SK-N-SH (cell line): ENCODE measurements at regions not wholly inside any gene's neighbourhood (a gene's known extent, or its start where the extent isn't known, plus 50 kb on each side); places are given as distances from the start of the nearest gene placed in this dataset.

Source experiments
- CTCF ChIA-PET: fragments of 300-600, 350-600 bp; formaldehyde crosslinking; extraction: SDS; loops from one replicate; lab custom pipeline; 2021; lab: Yijun Ruan, JAX
- POLR2A ChIA-PET: fragments of 350-600 bp; sonication (Branson Sonifier 250); formaldehyde crosslinking; extraction: SDS; loops from one replicate; lab custom pipeline; 2020; ENCODE audit warnings: antibody characterized with exemption, inconsistent platforms; lab: Yijun Ruan, JAX
- DNase-seq: peaks from one replicate; pipeline ENCODE4 v3.0.0; 2012
- H2AFZ ChIP-seq: fragments of 200-600 bp; sonication (generic); 2 replicates; pipeline ENCODE4 v1.8.1; 2016; ENCODE audit warnings: antibody characterized with exemption, mild to moderate bottlenecking, low read depth
- H3F3A ChIP-seq: fragments of 200-600 bp; sonication (generic); replicated peaks from 2 replicates; pipeline ENCODE3; 2016; ENCODE audit warnings: antibody characterized with exemption, mild to moderate bottlenecking; ENCODE audit not compliant: insufficient read depth
- H3K27ac ChIP-seq, 2 experiments: fragments of 200-500 bp in 1 of 2; fragments of 200-600 bp in 1 of 2; sonication (Bioruptor generic) in 1 of 2; sonication (generic), shearing (Covaris generic) in 1 of 2; 2 replicates each; pipeline versions ENCODE4 v1.5.1 to v1.6.1; 2014 to 2016; ENCODE audit warnings: low read depth in 2 of 2, inconsistent platforms in 1 of 2, low read length in 1 of 2, mild to moderate bottlenecking in 1 of 2, mixed read lengths in 1 of 2
- H3K27me3 ChIP-seq: fragments of 200-600 bp; sonication (generic), shearing (Covaris generic); 2 replicates; pipeline ENCODE4 v1.6.1; 2016; ENCODE audit warnings: mixed run types; ENCODE audit not compliant: insufficient read depth
- H3K36me3 ChIP-seq, 2 experiments: fragments of 200-500 bp in 1 of 2; fragments of 200-600 bp in 1 of 2; sonication (Bioruptor generic) in 1 of 2; sonication (generic) in 1 of 2; replicated peaks in 1 of 2; 2 replicates each; pipeline versions ENCODE3 to v1.5.1; 2014 to 2016; ENCODE audit warnings: low read length in 1 of 2, mild to moderate bottlenecking in 1 of 2; ENCODE audit not compliant: insufficient read depth in 2 of 2, control insufficient read depth in 1 of 2
- H3K4me1 ChIP-seq, 2 experiments: fragments of 200-500 bp in 1 of 2; fragments of 200-600 bp in 1 of 2; sonication (Bioruptor generic) in 1 of 2; sonication (generic), shearing (Covaris generic) in 1 of 2; 2 replicates each; pipeline versions ENCODE4 v1.5.1 to v1.6.1; 2014 to 2016; ENCODE audit warnings: low read depth in 1 of 2, low read length in 1 of 2, mixed run types in 1 of 2; ENCODE audit not compliant: insufficient read depth in 2 of 2, control insufficient read depth in 1 of 2
- H3K4me2 ChIP-seq: fragments of 200-600 bp; sonication (generic), shearing (Covaris generic); 2 replicates; pipeline ENCODE4 v1.6.1; 2017; ENCODE audit warnings: mixed run types
- H3K4me3 ChIP-seq, 2 experiments: fragments of 200-500 bp in 1 of 2; fragments of 200-600 bp in 1 of 2; sonication (Bioruptor generic) in 1 of 2; sonication (generic), shearing (Covaris generic) in 1 of 2; 2 replicates each; pipeline versions ENCODE4 v1.5.1 to v1.8.1; 2014 to 2016; ENCODE audit warnings: low read depth in 2 of 2, inconsistent platforms in 1 of 2, low read length in 1 of 2, mild to moderate bottlenecking in 1 of 2, mixed read lengths in 1 of 2, moderate library complexity in 1 of 2
- H3K79me2 ChIP-seq: fragments of 200-600 bp; sonication (generic); 2 replicates; pipeline ENCODE4 v1.8.1; 2017; ENCODE audit warnings: mild to moderate bottlenecking; ENCODE audit not compliant: insufficient read depth
- H3K9ac ChIP-seq: fragments of 200-600 bp; sonication (generic); 2 replicates; pipeline ENCODE4 v1.6.1; 2017; ENCODE audit warnings: mixed run types
- H3K9me2 ChIP-seq: fragments of 200-600 bp; sonication (generic); 2 replicates; pipeline ENCODE4 v1.6.1; 2017; ENCODE audit warnings: mixed run types
- H3K9me3 ChIP-seq: fragments of 200-600 bp; sonication (generic); 2 replicates; pipeline ENCODE4 v1.6.1; 2017; ENCODE audit warnings: mixed run types, mild to moderate bottlenecking, moderate library complexity
- H4K20me1 ChIP-seq: fragments of 200-600 bp; sonication (generic); 2 replicates; pipeline ENCODE4 v1.6.1; 2017; ENCODE audit warnings: mild to moderate bottlenecking, mixed run types; ENCODE audit not compliant: insufficient read depth
- CHD2 ChIP-seq: fragments of 150-350 bp; IDR thresholded peaks from 2 replicates; pipeline ENCODE4 v1.6.1; 2018; ENCODE audit warnings: low read length; ENCODE audit not compliant: partially characterized antibody
- CTCF ChIP-seq: fragments of 200-600 bp; sonication (generic); IDR thresholded peaks from 2 replicates; pipeline ENCODE4 v1.6.1; 2017; ENCODE audit warnings: antibody characterized with exemption, mild to moderate bottlenecking, moderate library complexity
- EZH2phosphoT487 ChIP-seq: fragments of 200-600 bp; sonication (generic); IDR thresholded peaks from 2 replicates; pipeline ENCODE4 v1.6.1; 2017; ENCODE audit warnings: low read depth, mixed run types, mild to moderate bottlenecking, antibody characterized with exemption, moderate library complexity, borderline replicate concordance
- GATA2 ChIP-seq: sonication (generic); formaldehyde crosslinking; IDR thresholded peaks from 2 replicates; pipeline ENCODE4 v1.5.0; 2020; ENCODE audit warnings: mild to moderate bottlenecking, missing genetic modification reagents
- MAX ChIP-seq: IDR thresholded peaks from 2 replicates; pipeline ENCODE4 v1.4.0; 2012; ENCODE audit warnings: low read depth
- PBX3 ChIP-seq: IDR thresholded peaks from 2 replicates; pipeline ENCODE4; 2012
- RFX5 ChIP-seq: IDR thresholded peaks from 2 replicates; pipeline ENCODE4 v1.6.1; 2012; ENCODE audit warnings: mild to moderate bottlenecking, improper control_type of control experiment, low read length
- RXRA ChIP-seq: IDR thresholded peaks from 2 replicates; pipeline ENCODE4 v1.4.0; 2012; ENCODE audit warnings: low read depth, mild to moderate bottlenecking, borderline replicate concordance
- TCF12 ChIP-seq: IDR thresholded peaks from 2 replicates; pipeline ENCODE4 v1.4.0; 2012
- TEAD4 ChIP-seq: IDR thresholded peaks from 2 replicates; pipeline ENCODE4 v1.4.0; 2012; ENCODE audit warnings: mild to moderate bottlenecking, borderline replicate concordance; ENCODE audit not compliant: insufficient read depth
- YY1 ChIP-seq: IDR thresholded peaks from 2 replicates; pipeline ENCODE4 v1.4.0; 2012; ENCODE audit warnings: low read depth, mild to moderate bottlenecking
- ZBTB33 ChIP-seq: IDR thresholded peaks from 2 replicates; pipeline ENCODE4 v1.4.0; 2012; ENCODE audit warnings: low read depth, borderline replicate concordance
- WGBS: methylation state at CpG from one replicate; pipeline ENCODE4 v1.1.6; 2017; ENCODE audit warnings: low lambda C conversion rate; 5-methylcytosine and 5-hydroxymethylcytosine counted together

GRCh38 chr18:6486313-6486712 is 71.6 kb upstream of the L3MBTL4 start:
- TF ChIP-seq RXRA (no peak), CTCF (no peak), YY1 (no peak), GATA2 (CRISPR knock-in tag) (no peak), MAX (no peak), CHD2 (no peak), TEAD4 (no peak)
- TF ChIP-seq, all 33 proteins: peak for 0
- Histone ChIP-seq H3K36me3 (no peaks in the 10 kb centered on the region), H3K27ac (no peak overlapping the region), H3K79me2 (no peaks in the 10 kb centered on the region), H3K4me1 (no peaks in the 10 kb centered on the region), H4K20me1 (no peaks in the 10 kb centered on the region), H3K4me2 (no peak overlapping the region), H3K27me3 (no peaks in the 10 kb centered on the region), H3K9ac (no peak overlapping the region), H3K9me3 (no peaks in the 10 kb centered on the region), H2AFZ (no peak overlapping the region), H3F3A (no peaks in the 10 kb centered on the region), H3K9me2 (no peaks in the 10 kb centered on the region), H3K4me3 (no peak overlapping the region)
- 10% methylated on average over 3 of the region's 3 CpGs for WGBS
- ChIA-PET CTCF (no interaction called here), POLR2A (no interaction called here)
- no peak for DNase-seq

GRCh38 chr18:6486764-6487426 is 72.2 kb upstream of the L3MBTL4 start:
- Histone ChIP-seq H3K27ac (no peak overlapping the region), H3K4me3 (no peak overlapping the region), H3F3A (no peaks in the 10 kb centered on the region), H3K9me3 (no peaks in the 10 kb centered on the region), H3K4me2 (no peak overlapping the region), H3K27me3 (no peaks in the 10 kb centered on the region), H3K79me2 (no peaks in the 10 kb centered on the region), H3K36me3 (no peaks in the 10 kb centered on the region), H4K20me1 (no peaks in the 10 kb centered on the region), H3K9me2 (no peaks in the 10 kb centered on the region), H2AFZ (no peak overlapping the region), H3K9ac (no peak overlapping the region), H3K4me1 (no peaks in the 10 kb centered on the region)
- no peak for DNase-seq
- POLR2A ChIA-PET: no interaction called here
- no peak for TF ChIP-seq ZBTB33
- TF ChIP-seq EZH2phosphoT487: no peak
- TF ChIP-seq PBX3: no peak
- TF ChIP-seq TCF12: no peak
- no peak for TF ChIP-seq RFX5
- TF ChIP-seq TEAD4: no peak
- CTCF ChIA-PET: interaction anchor here (0.6 kb wide), 2 partner anchors 16 to 293 kb away, joined by 3 read pairs; no protein-coding TSS in a partner anchor
- WGBS: 58% methylated on average over 5 of the region's 5 CpGs
